ENCODE measurements at regions not wholly inside any gene's neighbourhood (a gene's known extent, or its start where the extent isn't known, plus 50 kb on each side); places are given as distances from the start of the nearest gene placed in this dataset.

GRCh38 chr6:155638200-155638599, 182.6 kb upstream of the NOX3 start:
- Histone ChIP-seq H3K9me2 (ENCODE audit: insufficient read depth, low read length) (no peaks in the 10 kb centered on the region), H3F3A (ENCODE audit: insufficient read depth, low read length, poor library complexity, severe bottlenecking) (no peaks in the 10 kb centered on the region), H3K9ac (ENCODE audit: low read length) (no peak overlapping the region), H3K4me3 (ENCODE audit: low read length) (no peak overlapping the region), H3K27me3 (ENCODE audit: insufficient read depth, low read depth, low read length) (no peaks in the 10 kb centered on the region), H4K20me1 (ENCODE audit: insufficient read depth) (no peaks in the 10 kb centered on the region), H3K4me2 (ENCODE audit: low read length) (no peak overlapping the region), H3K36me3 (ENCODE audit: insufficient read depth, low read length) (no peaks in the 10 kb centered on the region), H2AFZ (ENCODE audit: low read depth, low read length) (no peak overlapping the region), H3K9me3 (ENCODE audit: low read length) (no peaks in the 10 kb centered on the region), H3K79me2 (replicated peaks; ENCODE audit: insufficient read depth, low read length) (no peaks in the 10 kb centered on the region), H3K27ac (ENCODE audit: low read length) (no peak overlapping the region)
- no peak for TF ChIP-seq RAD21 (conservative IDR thresholded peaks at IDR 0.05)
- TF ChIP-seq MXI1 (conservative IDR thresholded peaks at IDR 0.05; ENCODE audit: poor library complexity, severe bottlenecking) = no peak
- TF ChIP-seq EZH2 (IDR thresholded peaks at IDR 0.05; ENCODE audit: borderline replicate concordance, insufficient read depth, low read length, poor library complexity, severe bottlenecking) = no peak
- TF ChIP-seq EP300 (conservative IDR thresholded peaks at IDR 0.05; ENCODE audit: poor library complexity, severe bottlenecking) = no peak
- no peak for TF ChIP-seq POLR2AphosphoS5 (IDR thresholded peaks at IDR 0.05)
- no peak for TF ChIP-seq TAF1 (IDR thresholded peaks at IDR 0.05; ENCODE audit: low read depth)
- TF ChIP-seq, protein P1, sequence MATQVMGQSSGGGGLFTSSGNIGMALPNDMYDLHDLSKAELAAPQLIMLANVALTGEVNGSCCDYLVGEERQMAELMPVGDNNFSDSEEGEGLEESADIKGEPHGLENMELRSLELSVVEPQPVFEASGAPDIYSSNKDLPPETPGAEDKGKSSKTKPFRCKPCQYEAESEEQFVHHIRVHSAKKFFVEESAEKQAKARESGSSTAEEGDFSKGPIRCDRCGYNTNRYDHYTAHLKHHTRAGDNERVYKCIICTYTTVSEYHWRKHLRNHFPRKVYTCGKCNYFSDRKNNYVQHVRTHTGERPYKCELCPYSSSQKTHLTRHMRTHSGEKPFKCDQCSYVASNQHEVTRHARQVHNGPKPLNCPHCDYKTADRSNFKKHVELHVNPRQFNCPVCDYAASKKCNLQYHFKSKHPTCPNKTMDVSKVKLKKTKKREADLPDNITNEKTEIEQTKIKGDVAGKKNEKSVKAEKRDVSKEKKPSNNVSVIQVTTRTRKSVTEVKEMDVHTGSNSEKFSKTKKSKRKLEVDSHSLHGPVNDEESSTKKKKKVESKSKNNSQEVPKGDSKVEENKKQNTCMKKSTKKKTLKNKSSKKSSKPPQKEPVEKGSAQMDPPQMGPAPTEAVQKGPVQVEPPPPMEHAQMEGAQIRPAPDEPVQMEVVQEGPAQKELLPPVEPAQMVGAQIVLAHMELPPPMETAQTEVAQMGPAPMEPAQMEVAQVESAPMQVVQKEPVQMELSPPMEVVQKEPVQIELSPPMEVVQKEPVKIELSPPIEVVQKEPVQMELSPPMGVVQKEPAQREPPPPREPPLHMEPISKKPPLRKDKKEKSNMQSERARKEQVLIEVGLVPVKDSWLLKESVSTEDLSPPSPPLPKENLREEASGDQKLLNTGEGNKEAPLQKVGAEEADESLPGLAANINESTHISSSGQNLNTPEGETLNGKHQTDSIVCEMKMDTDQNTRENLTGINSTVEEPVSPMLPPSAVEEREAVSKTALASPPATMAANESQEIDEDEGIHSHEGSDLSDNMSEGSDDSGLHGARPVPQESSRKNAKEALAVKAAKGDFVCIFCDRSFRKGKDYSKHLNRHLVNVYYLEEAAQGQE (IDR thresholded peaks at IDR 0.05; ENCODE audit: borderline replicate concordance) = no peak

DNA sequence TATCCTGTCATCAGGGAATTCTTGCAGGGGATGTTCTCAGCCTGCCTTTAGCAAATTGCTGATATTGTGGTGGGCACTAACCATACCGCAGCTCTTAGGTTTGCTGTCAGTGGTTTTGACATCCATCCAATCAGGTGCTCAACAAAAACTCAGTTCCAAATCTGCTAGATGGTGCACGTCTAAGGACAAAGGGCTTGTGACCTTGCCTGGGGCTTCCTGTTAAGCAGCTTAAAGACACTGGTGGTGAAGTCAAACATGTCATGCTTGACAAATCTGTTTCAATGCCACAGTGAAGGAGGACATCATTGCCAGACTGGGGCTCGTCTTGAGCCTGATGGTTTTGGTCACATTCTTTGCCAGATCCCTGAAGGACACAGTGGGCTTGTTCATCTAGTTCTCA, 179.8 kb upstream of the NOX3 start:
- no peak overlapping the region for H2AFZ ChIP-seq (ENCODE audit: low read depth, low read length)
- no peak overlapping the region for H3K9ac ChIP-seq (ENCODE audit: low read length)
- H3K27me3 ChIP-seq (ENCODE audit: insufficient read depth, low read depth, low read length) = no peaks in the 10 kb centered on the region
- no peak overlapping the region for H3K4me3 ChIP-seq (ENCODE audit: low read length)
- TF ChIP-seq, protein P2, sequence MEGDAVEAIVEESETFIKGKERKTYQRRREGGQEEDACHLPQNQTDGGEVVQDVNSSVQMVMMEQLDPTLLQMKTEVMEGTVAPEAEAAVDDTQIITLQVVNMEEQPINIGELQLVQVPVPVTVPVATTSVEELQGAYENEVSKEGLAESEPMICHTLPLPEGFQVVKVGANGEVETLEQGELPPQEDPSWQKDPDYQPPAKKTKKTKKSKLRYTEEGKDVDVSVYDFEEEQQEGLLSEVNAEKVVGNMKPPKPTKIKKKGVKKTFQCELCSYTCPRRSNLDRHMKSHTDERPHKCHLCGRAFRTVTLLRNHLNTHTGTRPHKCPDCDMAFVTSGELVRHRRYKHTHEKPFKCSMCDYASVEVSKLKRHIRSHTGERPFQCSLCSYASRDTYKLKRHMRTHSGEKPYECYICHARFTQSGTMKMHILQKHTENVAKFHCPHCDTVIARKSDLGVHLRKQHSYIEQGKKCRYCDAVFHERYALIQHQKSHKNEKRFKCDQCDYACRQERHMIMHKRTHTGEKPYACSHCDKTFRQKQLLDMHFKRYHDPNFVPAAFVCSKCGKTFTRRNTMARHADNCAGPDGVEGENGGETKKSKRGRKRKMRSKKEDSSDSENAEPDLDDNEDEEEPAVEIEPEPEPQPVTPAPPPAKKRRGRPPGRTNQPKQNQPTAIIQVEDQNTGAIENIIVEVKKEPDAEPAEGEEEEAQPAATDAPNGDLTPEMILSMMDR (IDR thresholded peaks at IDR 0.05; ENCODE audit: poor library complexity, severe bottlenecking) = no peak
- TF ChIP-seq, protein P1 (IDR thresholded peaks at IDR 0.05; ENCODE audit: borderline replicate concordance) = no peak
- TF ChIP-seq POLR2AphosphoS5 (IDR thresholded peaks at IDR 0.05) (no peak), TAF1 (IDR thresholded peaks at IDR 0.05; ENCODE audit: low read depth) (no peak), EP300 (conservative IDR thresholded peaks at IDR 0.05; ENCODE audit: poor library complexity, severe bottlenecking) (no peak), MXI1 (conservative IDR thresholded peaks at IDR 0.05; ENCODE audit: poor library complexity, severe bottlenecking) (no peak), RAD21 (conservative IDR thresholded peaks at IDR 0.05) (no peak), EZH2 (IDR thresholded peaks at IDR 0.05; ENCODE audit: borderline replicate concordance, insufficient read depth, low read length, poor library complexity, severe bottlenecking) (no peak), SMC3 (conservative IDR thresholded peaks at IDR 0.05; ENCODE audit: poor library complexity) (no peak)
- no peaks in the 10 kb centered on the region for H3K9me3 ChIP-seq (ENCODE audit: low read length)
- H3K9me2 ChIP-seq (ENCODE audit: insufficient read depth, low read length) = no peaks in the 10 kb centered on the region
- H4K20me1 ChIP-seq (ENCODE audit: insufficient read depth) = no peaks in the 10 kb centered on the region
- H3K79me2 ChIP-seq (replicated peaks; ENCODE audit: insufficient read depth, low read length) = no peaks in the 10 kb centered on the region
- no peak overlapping the region for H3K27ac ChIP-seq (ENCODE audit: low read length)
- H3K36me3 ChIP-seq (ENCODE audit: insufficient read depth, low read length) = no peaks in the 10 kb centered on the region
- H3K4me2 ChIP-seq (ENCODE audit: low read length) = no peak overlapping the region
- H3F3A ChIP-seq (ENCODE audit: insufficient read depth, low read length, poor library complexity, severe bottlenecking) = no peaks in the 10 kb centered on the region

All from neural cell (in vitro differentiated cells).